Endothelial cell of umbilical vein (primary cell): ENCODE measurements at regions not wholly inside any gene's neighbourhood (a gene's known extent, or its start where the extent isn't known, plus 50 kb on each side); places are given as distances from the start of the nearest gene placed in this dataset.

ENCODE experiments used
- BruUV-seq: library from RNA; stranded (reverse); fragments of 400-500 nt; replicated peaks from 2 replicates; lab custom pipeline; 2021; lab: Mats Ljungman, UMichigan
- CTCF ChIA-PET: fragments of 300-600, 350-600 bp; sonication (Branson Sonifier 250); formaldehyde crosslinking; loops from one replicate; lab custom pipeline; 2021; ENCODE audit warnings: antibody characterized with exemption, inconsistent platforms; lab: Charles Lee
- POLR2A ChIA-PET: fragments of 300-600, 350-600 bp; sonication (Branson Sonifier 250); formaldehyde crosslinking; loops from one replicate; lab custom pipeline; 2021; ENCODE audit warnings: antibody characterized with exemption, inconsistent platforms; lab: Charles Lee
- DNase-seq: peaks from one replicate; pipeline ENCODE4 v3.0.0-alpha.2; 2011; ENCODE audit warnings: low read depth, low spot score
- FAIRE-seq: peaks from 2 replicates; lab custom pipeline; 2011; peaks lifted over from hg19 to GRCh38; lab: Jason Lieb, UNC
- H2AFZ ChIP-seq: 2 replicates; pipeline ENCODE4 v1.6.0; 2012; ENCODE audit warnings: low read depth, low read length, control low read depth, inconsistent platforms
- H3K27ac ChIP-seq: 2 replicates; pipeline ENCODE4 v1.5.1; 2011; ENCODE audit warnings: low read depth, mild to moderate bottlenecking, control low read depth, low read length, moderate library complexity; ENCODE audit not compliant: insufficient read depth
- H3K27me3 ChIP-seq, 2 experiments: 2 replicates each; pipeline versions ENCODE4 v1.6.0 to v1.6.1; 2011; ENCODE audit warnings: low read length in 2 of 2, mixed read lengths in 1 of 2; ENCODE audit not compliant: control insufficient read depth in 2 of 2, insufficient read depth in 2 of 2
- H3K36me3 ChIP-seq, 2 experiments: 2 replicates in 1 of 2; 3 replicates in 1 of 2; pipeline ENCODE4 v1.5.1; 2011; ENCODE audit warnings: low read length in 2 of 2, mild to moderate bottlenecking in 1 of 2, moderate library complexity in 1 of 2; ENCODE audit not compliant: control insufficient read depth in 2 of 2, insufficient read depth in 2 of 2; ENCODE audit errors: extremely low read depth in 1 of 2
- H3K4me1 ChIP-seq: 3 replicates; pipeline ENCODE4 v1.5.1; 2011; ENCODE audit warnings: mild to moderate bottlenecking, low read length; ENCODE audit not compliant: control insufficient read depth, insufficient read depth; ENCODE audit errors: extremely low read depth
- H3K4me2 ChIP-seq: 2 replicates; pipeline ENCODE4 v1.6.1; 2011; ENCODE audit warnings: low read length, control low read depth, mixed read lengths; ENCODE audit not compliant: insufficient read depth
- H3K4me3 ChIP-seq, 3 experiments: fragments of 200-600 bp in 1 of 3; sonication (generic), shearing (Covaris generic) in 1 of 3; replicated peaks in 1 of 3; 2 replicates each; pipeline ENCODE4 v1.5.1; 2011 to 2016; ENCODE audit warnings: control low read depth in 3 of 3, low read length in 3 of 3, mild to moderate bottlenecking in 2 of 3, inconsistent platforms in 1 of 3, low read depth in 1 of 3, moderate library complexity in 1 of 3; ENCODE audit not compliant: insufficient read depth in 1 of 3
- H3K79me2 ChIP-seq: 2 replicates; pipeline ENCODE4 v1.6.0; 2012; ENCODE audit warnings: low read length, inconsistent platforms; ENCODE audit not compliant: control insufficient read depth, insufficient read depth
- H3K9ac ChIP-seq: replicated peaks from 2 replicates; pipeline ENCODE3; 2011; ENCODE audit warnings: low read length, control low read depth; ENCODE audit not compliant: insufficient read depth; ENCODE audit errors: extremely low read depth
- H3K9me1 ChIP-seq: replicated peaks from 3 replicates; pipeline ENCODE4 v1.6.0; 2011; ENCODE audit warnings: mild to moderate bottlenecking, low read length; ENCODE audit not compliant: control insufficient read depth, insufficient read depth; ENCODE audit errors: extremely low read depth
- H3K9me3 ChIP-seq: replicated peaks from 2 replicates; pipeline ENCODE4 v1.5.1; 2012; ENCODE audit warnings: low read length, inconsistent platforms; ENCODE audit not compliant: control insufficient read depth, insufficient read depth
- H4K20me1 ChIP-seq: replicated peaks from 2 replicates; pipeline ENCODE3; 2011; ENCODE audit warnings: mild to moderate bottlenecking, low read length; ENCODE audit not compliant: control insufficient read depth, insufficient read depth; ENCODE audit errors: extremely low read depth
- EZH2 ChIP-seq: IDR thresholded peaks from 2 replicates; pipeline ENCODE4 v1.6.1; 2012; ENCODE audit warnings: borderline replicate concordance, low read depth, mild to moderate bottlenecking, moderate library complexity, low read length, inconsistent platforms; ENCODE audit not compliant: severe bottlenecking
- FOS ChIP-seq: IDR thresholded peaks from 2 replicates; pipeline ENCODE4 v1.6.1; 2011; ENCODE audit warnings: mild to moderate bottlenecking, low read length, moderate library complexity, borderline replicate concordance; ENCODE audit not compliant: insufficient read depth
- GATA2 ChIP-seq: IDR thresholded peaks from 2 replicates; pipeline ENCODE4 v1.7.0; 2011; ENCODE audit warnings: low read depth, mild to moderate bottlenecking, moderate library complexity, mixed read lengths, low read length; ENCODE audit not compliant: insufficient read length, insufficient read depth
- JUN ChIP-seq: IDR thresholded peaks from 2 replicates; pipeline ENCODE4 v1.6.1; 2011; ENCODE audit warnings: borderline replicate concordance, low read depth; ENCODE audit not compliant: insufficient read length, insufficient read depth
- MYC ChIP-seq: IDR thresholded peaks from one replicate; pipeline ENCODE4 v1.6.1; 2011; ENCODE audit warnings: mild to moderate bottlenecking, low read depth, low read length
- POLR2A ChIP-seq: IDR thresholded peaks from 2 replicates; pipeline ENCODE4 v1.6.1; 2012; ENCODE audit warnings: low read depth, mild to moderate bottlenecking, control low read depth, low read length
- POLR2AphosphoS5 ChIP-seq: IDR thresholded peaks from 2 replicates; pipeline ENCODE4 v1.6.1; 2012; ENCODE audit warnings: low read depth, mild to moderate bottlenecking, control low read depth, low read length, moderate library complexity; ENCODE audit not compliant: insufficient read depth
- dilution Hi-C: fragments of 300-500 bp; cut with MboI; formaldehyde crosslinking; loops from one replicate; pipeline ENCODE4 v1.15.0; 2019; ENCODE audit warnings: low sequenced_read_pairs; ENCODE audit not compliant: extremely low pct_ligation_motif_present
- intact Hi-C: fragments of 100-400 bp; cut with micrococcal nuclease; formaldehyde crosslinking; loops from one replicate; pipeline ENCODE4 v1.10.0; 2022
- TF ChIP-seq, protein P1 (sequence below), 2 donors: IDR thresholded peaks; 1 replicate in 1 of 2; 2 replicates in 1 of 2; pipeline ENCODE4 v1.5.1; 2011; ENCODE audit warnings: low read length in 2 of 2, mild to moderate bottlenecking in 2 of 2, moderate library complexity in 2 of 2, control low read depth in 1 of 2, inconsistent platforms in 1 of 2, low read depth in 1 of 2; ENCODE audit not compliant: insufficient read depth in 1 of 2; ENCODE audit errors: extremely low read depth in 1 of 2
- TF ChIP-seq, protein P2 (sequence below): IDR thresholded peaks from 2 replicates; pipeline ENCODE4 v1.6.1; 2011; ENCODE audit not compliant: insufficient read depth, insufficient read length

DNA sequence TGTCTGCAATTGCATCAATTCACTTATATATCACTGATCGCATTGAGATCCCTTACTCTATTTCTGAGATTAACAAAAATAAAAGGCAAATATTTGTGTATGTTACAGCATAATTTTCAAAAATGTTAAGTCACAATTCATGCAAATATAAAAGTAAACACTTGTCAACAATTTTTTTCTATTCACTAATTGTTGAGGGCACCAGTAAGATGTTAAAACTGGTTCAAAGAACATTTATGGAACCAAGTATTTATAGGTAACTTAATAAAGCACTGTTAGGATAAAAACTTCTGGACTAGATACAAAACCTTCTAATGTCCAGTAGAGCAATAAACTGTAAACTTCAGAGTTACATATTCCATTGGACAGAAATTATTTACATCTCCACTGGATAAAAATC lies 586.1 kb upstream of the AUTS2 start:
- Histone ChIP-seq H3K27me3 (no peaks in the 10 kb centered on the region), H3K4me2 (no peak overlapping the region), H3K4me1 (no peaks in the 10 kb centered on the region), H4K20me1 (no peaks in the 10 kb centered on the region), H2AFZ (no peak overlapping the region), H3K36me3 (no peaks in the 10 kb centered on the region), H3K9me3 (peaks cover 2% of the 10 kb centered on the region), H3K79me2 (no peaks in the 10 kb centered on the region), H3K9me1 (no peaks in the 10 kb centered on the region), H3K4me3 (no peak overlapping the region), H3K9ac (no peak overlapping the region), H3K27ac (no peak overlapping the region)
- no peak for FAIRE-seq
- CTCF ChIA-PET: no interaction called here
- dilution Hi-C loops: no loop called here
- TF ChIP-seq, protein P1, sequence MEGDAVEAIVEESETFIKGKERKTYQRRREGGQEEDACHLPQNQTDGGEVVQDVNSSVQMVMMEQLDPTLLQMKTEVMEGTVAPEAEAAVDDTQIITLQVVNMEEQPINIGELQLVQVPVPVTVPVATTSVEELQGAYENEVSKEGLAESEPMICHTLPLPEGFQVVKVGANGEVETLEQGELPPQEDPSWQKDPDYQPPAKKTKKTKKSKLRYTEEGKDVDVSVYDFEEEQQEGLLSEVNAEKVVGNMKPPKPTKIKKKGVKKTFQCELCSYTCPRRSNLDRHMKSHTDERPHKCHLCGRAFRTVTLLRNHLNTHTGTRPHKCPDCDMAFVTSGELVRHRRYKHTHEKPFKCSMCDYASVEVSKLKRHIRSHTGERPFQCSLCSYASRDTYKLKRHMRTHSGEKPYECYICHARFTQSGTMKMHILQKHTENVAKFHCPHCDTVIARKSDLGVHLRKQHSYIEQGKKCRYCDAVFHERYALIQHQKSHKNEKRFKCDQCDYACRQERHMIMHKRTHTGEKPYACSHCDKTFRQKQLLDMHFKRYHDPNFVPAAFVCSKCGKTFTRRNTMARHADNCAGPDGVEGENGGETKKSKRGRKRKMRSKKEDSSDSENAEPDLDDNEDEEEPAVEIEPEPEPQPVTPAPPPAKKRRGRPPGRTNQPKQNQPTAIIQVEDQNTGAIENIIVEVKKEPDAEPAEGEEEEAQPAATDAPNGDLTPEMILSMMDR (IDR thresholded peaks at IDR 0.05; ENCODE audit: extremely low read depth in 1 of 2, insufficient read depth in 1 of 2, low read depth in 1 of 2, low read length in 2 of 2): no peak
- TF ChIP-seq JUN (no peak), POLR2A (no peak), GATA2 (no peak), EZH2 (no peak), MYC (no peak), FOS (no peak), POLR2AphosphoS5 (no peak)
- TF ChIP-seq, protein P2, sequence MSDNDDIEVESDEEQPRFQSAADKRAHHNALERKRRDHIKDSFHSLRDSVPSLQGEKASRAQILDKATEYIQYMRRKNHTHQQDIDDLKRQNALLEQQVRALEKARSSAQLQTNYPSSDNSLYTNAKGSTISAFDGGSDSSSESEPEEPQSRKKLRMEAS: no peak
- POLR2A ChIA-PET: no interaction called here
- BruUV-seq: no TSS peak
- intact Hi-C loops: no loop called here
- no peak for DNase-seq
